Fibroblast of the aortic adventitia (primary cell): ENCODE measurements at regions not wholly inside any gene's neighbourhood (a gene's known extent, or its start where the extent isn't known, plus 50 kb on each side); places are given as distances from the start of the nearest gene placed in this dataset.

Source experiments
- DNase-seq: peaks from one replicate; pipeline ENCODE4 v3.0.0-alpha.2; 2010; ENCODE audit warnings: low read depth
- H3K4me3 ChIP-seq: 2 replicates; pipeline ENCODE4 v1.5.1; 2011; ENCODE audit warnings: low read depth, mild to moderate bottlenecking, control low read depth, low read length, moderate library complexity
- CTCF ChIP-seq: IDR thresholded peaks from 2 replicates; pipeline ENCODE4 v1.5.1; 2011; ENCODE audit warnings: mild to moderate bottlenecking, low read length, control low read depth, inconsistent platforms; ENCODE audit not compliant: insufficient read depth

- no peak for TF ChIP-seq CTCF
- no peak overlapping the region for H3K4me3 ChIP-seq
- DNase-seq, result no peak
Observed at GRCh38 chr5:154583671-154584177, 105.7 kb upstream of the HAND1 start.

GRCh38 chr5:154580422-154580821 lies 102.4 kb upstream of the HAND1 start:
- no peak for DNase-seq
- no peak overlapping the region for H3K4me3 ChIP-seq
- no peak for TF ChIP-seq CTCF

GRCh38 chr5:154577416-154577815 lies 99.4 kb upstream of the HAND1 start:
- TF ChIP-seq CTCF, result no peak
- DNase-seq, result no peak

GRCh38 chr5:154576429-154576806 lies 98.4 kb upstream of the HAND1 start:
- TF ChIP-seq CTCF, result no peak
- DNase-seq, result no peak
- no peak overlapping the region for H3K4me3 ChIP-seq

More at GRCh38 chr5:154577416-154577815, 99.4 kb upstream of the HAND1 start:
- H3K4me3 ChIP-seq, result no peak overlapping the region

- DNase-seq, result no peak
- no peak overlapping the region for H3K4me3 ChIP-seq
- TF ChIP-seq CTCF, result no peak
Observed at GRCh38 chr5:154575546-154576428, 97.8 kb upstream of the HAND1 start.

GRCh38 chr5:154573011-154573410 lies 95.0 kb upstream of the HAND1 start:
- TF ChIP-seq CTCF, result no peak
- no peak for DNase-seq
- H3K4me3 ChIP-seq, result no peak overlapping the region
